ENCODE measurements at regions not wholly inside any gene's neighbourhood (a gene's known extent, or its start where the extent isn't known, plus 50 kb on each side); places are given as distances from the start of the nearest gene placed in this dataset.

GRCh38 chr5:174159327-174160114 is 114.0 kb downstream of the NSG2 start:
- ATAC-seq (no peak), DNase-seq (no peak)

GRCh38 chr5:174165406-174165805 is 119.9 kb downstream of the NSG2 start:
- no peak for DNase-seq
- ATAC-seq, result no peak

GRCh38 chr5:174166231-174167079 is 120.9 kb downstream of the NSG2 start:
- ATAC-seq, result no peak
- no peak for DNase-seq

GRCh38 chr5:174167080-174167910 is 121.8 kb downstream of the NSG2 start:
- ATAC-seq, result no peak
- no peak for DNase-seq

- DNase-seq, result no peak
- no peak for ATAC-seq
Observed at GRCh38 chr5:174172152-174172551, 126.6 kb downstream of the NSG2 start.

- DNase-seq, result no peak
- no peak for ATAC-seq
Observed at GRCh38 chr5:174172566-174172965, 127.1 kb downstream of the NSG2 start.

GRCh38 chr5:174173766-174174165 is 128.3 kb downstream of the NSG2 start:
- ATAC-seq, result no peak
- DNase-seq, result no peak

GRCh38 chr5:174175716-174176268 is 130.3 kb downstream of the NSG2 start:
- no peak for ATAC-seq
- DNase-seq, result no peak

- DNase-seq (no peak), ATAC-seq (no peak)
Observed at GRCh38 chr5:174176511-174176910, 131.0 kb downstream of the NSG2 start.

GRCh38 chr5:174177531-174177930 is 132.0 kb downstream of the NSG2 start:
- ATAC-seq, result no peak

GRCh38 chr5:174177976-174178605 is 132.6 kb downstream of the NSG2 start:
- ATAC-seq, result no peak
- DNase-seq, result no peak

More at GRCh38 chr5:174177531-174177930, 132.0 kb downstream of the NSG2 start:
- no peak for DNase-seq

- no peak for DNase-seq
- ATAC-seq, result no peak
Observed at GRCh38 chr5:174180639-174181038, 135.1 kb downstream of the NSG2 start.

- DNase-seq (no peak), ATAC-seq (no peak)
Observed at GRCh38 chr5:174182111-174182510, 136.6 kb downstream of the NSG2 start.

GRCh38 chr5:174183701-174184100 is 138.2 kb downstream of the NSG2 start:
- ATAC-seq (no peak), DNase-seq (no peak)

GRCh38 chr5:174185506-174185905 is 140.0 kb downstream of the NSG2 start:
- DNase-seq, result no peak
- no peak for ATAC-seq

- no peak for DNase-seq
- ATAC-seq, result no peak
Observed at GRCh38 chr5:174186096-174186695, 140.7 kb downstream of the NSG2 start.

- no peak for ATAC-seq
- DNase-seq, result no peak
Observed at GRCh38 chr5:174187001-174187400, 141.5 kb downstream of the NSG2 start.

- no peak for ATAC-seq
- no peak for DNase-seq
Observed at GRCh38 chr5:174187481-174187880, 142.0 kb downstream of the NSG2 start.

- no peak for ATAC-seq
- no peak for DNase-seq
Observed at GRCh38 chr5:174188295-174188694, 142.8 kb downstream of the NSG2 start.

- DNase-seq (no peak), ATAC-seq (no peak)
Observed at GRCh38 chr5:174189654-174190541, 144.4 kb downstream of the NSG2 start.

Measured in stimulated activated naive CD8-positive, alpha-beta T cell treated with anti-CD3 and anti-CD28 coated beads, Interleukin-15, Interleukin-2, amounts not matched to agents 100 U/mL and 50 U/mL, for 24 hours (primary cell).